BLaER1 treated with 17β-estradiol and CSF1 and Interleukin-3, amounts not matched to agents 10 nM and 100 nM (cell line): ENCODE measurements at regions not wholly inside any gene's neighbourhood (a gene's known extent, or its start where the extent isn't known, plus 50 kb on each side); places are given as distances from the start of the nearest gene placed in this dataset.

Experiments used
- H3K27ac ChIP-seq, 11 experiments: shearing (Covaris generic); formaldehyde crosslinking; 2 replicates each; pipeline ENCODE4 v1.8.1; 2022
- H3K27me3 ChIP-seq, 11 experiments: shearing (Covaris generic); formaldehyde crosslinking; 2 replicates each; pipeline ENCODE4 v1.8.1; 2022
- H3K36me3 ChIP-seq, 11 experiments: shearing (Covaris generic); formaldehyde crosslinking; 2 replicates each; pipeline ENCODE4 v1.8.1; 2022
- H3K4me1 ChIP-seq, 10 experiments: shearing (Covaris generic); formaldehyde crosslinking; 2 replicates each; pipeline ENCODE4 v1.8.1; 2022
- H3K4me2 ChIP-seq, 11 experiments: shearing (Covaris generic); formaldehyde crosslinking; 2 replicates each; pipeline ENCODE4 v1.8.1; 2022
- H3K4me3 ChIP-seq, 10 experiments: shearing (Covaris generic); formaldehyde crosslinking; 2 replicates each; pipeline ENCODE4 v1.8.1; 2022
- H3K9ac ChIP-seq, 11 experiments: shearing (Covaris generic); formaldehyde crosslinking; 2 replicates each; pipeline ENCODE4 v1.8.1; 2022
- H3K9me3 ChIP-seq, 11 experiments: shearing (Covaris generic); formaldehyde crosslinking; replicated peaks in 1 of 11; 2 replicates each; pipeline ENCODE4 v1.8.1; 2022
- H4K20me1 ChIP-seq, 11 experiments: shearing (Covaris generic); formaldehyde crosslinking; 2 replicates each; pipeline ENCODE4 v1.8.1; 2022
- Cebpa-rat ChIP-seq, 11 experiments: shearing (Covaris generic); IDR thresholded peaks; 2 replicates each; pipeline ENCODE4 v1.8.1; 2022

DNA sequence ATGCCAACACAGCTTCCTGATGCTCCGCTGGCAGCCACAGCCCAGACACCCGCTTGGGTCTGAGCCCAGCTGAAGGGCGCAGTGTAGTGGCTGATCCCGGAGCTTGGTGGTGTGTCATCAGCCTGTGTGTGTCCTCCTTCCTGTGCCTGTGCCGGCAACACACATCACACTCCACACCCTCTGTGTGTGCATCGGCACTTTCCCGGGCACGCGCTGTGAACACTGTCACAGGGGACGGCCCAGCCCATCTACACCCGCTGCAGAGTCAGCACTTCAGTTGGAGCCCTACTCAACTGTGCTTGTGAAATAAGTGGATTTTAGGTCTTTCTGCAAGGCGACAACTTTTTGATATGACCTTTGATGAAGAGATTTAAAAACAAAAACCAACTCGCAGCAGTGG lies 189.4 kb downstream of the IRX2 start:
- H3K9me3 ChIP-seq: peaks cover 6 to 40% (median 27%) of the 10 kb centered on the region in 11 experiments; a peak in 21 of 22 replicates

DNA sequence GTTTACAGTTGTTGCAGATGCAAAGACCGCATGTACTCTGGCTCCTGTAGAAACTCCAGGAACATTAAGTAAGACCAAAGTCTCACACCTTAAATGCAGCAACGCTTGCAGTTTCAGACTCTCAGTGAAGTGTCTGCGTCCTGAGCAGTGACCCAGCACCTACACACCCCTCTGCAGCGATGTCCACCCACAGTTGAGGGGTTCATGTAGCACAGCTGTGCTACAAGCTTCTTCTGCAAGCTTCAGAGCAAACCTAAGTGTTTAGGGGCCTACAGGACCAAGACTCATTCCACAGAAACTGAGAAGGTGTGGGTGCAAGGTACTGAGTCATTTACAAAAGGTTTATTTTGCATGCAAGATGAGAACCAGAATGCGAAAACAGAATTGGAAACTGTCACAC lies 191.0 kb downstream of the IRX2 start:
- TF ChIP-seq Cebpa-rat (IDR thresholded peaks at IDR 0.05): no peak
- Histone ChIP-seq H3K4me1 (no peaks in the 10 kb centered on the region), H3K9me3 (peaks cover 6 to 39% (median 27%) of the 10 kb centered on the region in 11 experiments; a peak in 18 of 22 replicates), H3K27me3 (no peaks in the 10 kb centered on the region), H4K20me1 (no peaks in the 10 kb centered on the region), H3K4me3 (no peak overlapping the region), H3K36me3 (no peaks in the 10 kb centered on the region), H3K4me2 (no peak overlapping the region), H3K27ac (no peak overlapping the region), H3K9ac (no peak overlapping the region)

More for the DNA sequence above, 189.4 kb downstream of the IRX2 start:
- Histone ChIP-seq H4K20me1 (no peaks in the 10 kb centered on the region), H3K36me3 (no peaks in the 10 kb centered on the region), H3K27me3 (no peaks in the 10 kb centered on the region), H3K27ac (no peak overlapping the region), H3K4me3 (no peak overlapping the region), H3K9ac (no peak overlapping the region), H3K4me1 (no peaks in the 10 kb centered on the region), H3K4me2 (no peak overlapping the region)
- no peak for TF ChIP-seq Cebpa-rat (IDR thresholded peaks at IDR 0.05)

GRCh38 chr5:2557435-2557834 lies 194.0 kb downstream of the IRX2 start:
- Histone ChIP-seq H3K4me3 (no peak overlapping the region), H4K20me1 (no peaks in the 10 kb centered on the region), H3K27ac (no peak overlapping the region), H3K36me3 (no peaks in the 10 kb centered on the region), H3K27me3 (no peaks in the 10 kb centered on the region), H3K9ac (no peak overlapping the region), H3K9me3 (peaks cover 23 to 39% (median 32%) of the 10 kb centered on the region in 11 experiments), H3K4me1 (no peaks in the 10 kb centered on the region), H3K4me2 (no peak overlapping the region)
- no peak for TF ChIP-seq Cebpa-rat (IDR thresholded peaks at IDR 0.05)

DNA sequence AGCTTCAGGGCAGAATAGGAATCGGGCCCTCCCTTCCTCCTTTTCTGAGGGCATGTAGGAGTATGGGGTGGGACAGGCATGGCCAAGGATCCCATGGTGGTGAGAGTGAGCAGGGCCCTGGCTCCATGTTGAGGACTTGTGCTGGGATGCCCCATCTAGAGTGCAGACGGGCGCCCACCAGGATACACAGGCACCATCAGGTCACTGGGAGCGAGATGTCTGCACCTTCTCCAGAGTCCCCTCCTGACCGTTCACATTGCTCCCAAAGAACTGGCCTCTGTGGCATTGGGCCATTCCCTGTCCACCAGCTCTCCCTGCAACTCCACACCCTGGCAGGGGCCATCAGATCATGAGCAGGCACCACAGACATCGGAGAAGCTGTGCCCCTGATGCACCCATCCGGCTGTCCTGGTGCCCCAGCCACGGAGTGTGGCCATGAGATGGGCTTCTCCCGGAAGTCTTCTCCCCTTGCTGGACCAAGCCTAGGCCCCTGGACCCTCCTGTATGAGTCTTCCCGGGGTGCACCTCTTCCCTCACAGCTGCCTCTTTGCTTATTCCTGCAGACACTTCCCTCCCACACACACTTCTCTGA lies 195.0 kb downstream of the IRX2 start:
- Histone ChIP-seq H4K20me1 (no peaks in the 10 kb centered on the region), H3K27ac (no peak overlapping the region), H3K4me3 (no peak overlapping the region), H3K27me3 (no peaks in the 10 kb centered on the region), H3K9me3 (peaks cover 18 to 33% (median 28%) of the 10 kb centered on the region in 11 experiments), H3K9ac (no peak overlapping the region), H3K4me1 (no peaks in the 10 kb centered on the region), H3K36me3 (no peaks in the 10 kb centered on the region), H3K4me2 (no peak overlapping the region)
- TF ChIP-seq Cebpa-rat (IDR thresholded peaks at IDR 0.05): no peak

- Histone ChIP-seq H3K4me1 (no peaks in the 10 kb centered on the region), H3K9ac (no peak overlapping the region), H4K20me1 (no peaks in the 10 kb centered on the region), H3K27ac (no peak overlapping the region), H3K9me3 (peaks cover 20 to 40% (median 28%) of the 10 kb centered on the region in 11 experiments), H3K4me2 (no peak overlapping the region), H3K36me3 (no peaks in the 10 kb centered on the region), H3K4me3 (no peak overlapping the region), H3K27me3 (no peaks in the 10 kb centered on the region)
- no peak for TF ChIP-seq Cebpa-rat (IDR thresholded peaks at IDR 0.05)
These were observed 197.9 kb downstream of the IRX2 start for GRCh38 chr5:2553611-2554010.

DNA sequence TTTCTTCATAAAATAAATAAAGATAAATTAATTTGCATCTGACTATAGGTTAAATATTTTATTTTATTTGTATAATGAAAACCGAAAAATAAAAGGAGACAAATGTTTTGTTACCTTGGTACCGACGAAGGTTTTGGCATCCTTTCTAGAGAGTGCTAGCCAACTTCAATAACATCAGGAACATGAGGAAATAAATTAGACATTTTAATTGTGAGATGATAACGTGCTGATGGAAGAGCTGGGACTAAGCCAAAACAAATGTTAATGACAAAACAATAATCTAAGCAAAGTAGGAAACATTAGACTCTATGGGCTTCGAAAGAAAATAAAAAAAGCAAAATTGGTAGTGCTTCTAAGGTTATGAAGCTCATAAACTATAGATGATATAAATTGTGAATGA lies 201.0 kb downstream of the IRX2 start:
- H3K4me1 ChIP-seq: peaks cover 0 to 5% (median 0%) of the 10 kb centered on the region in 10 experiments; a peak in 2 of 20 replicates
- H3K27ac ChIP-seq: no peak overlapping the region
- no peak overlapping the region for H3K4me2 ChIP-seq
- H4K20me1 ChIP-seq: no peaks in the 10 kb centered on the region
- no peaks in the 10 kb centered on the region for H3K27me3 ChIP-seq
- no peak overlapping the region for H3K9ac ChIP-seq
- H3K9me3 ChIP-seq: peaks cover 25 to 48% (median 34%) of the 10 kb centered on the region in 11 experiments
- H3K4me3 ChIP-seq: no peak overlapping the region
- TF ChIP-seq Cebpa-rat (IDR thresholded peaks at IDR 0.05): no peak
- no peaks in the 10 kb centered on the region for H3K36me3 ChIP-seq

DNA sequence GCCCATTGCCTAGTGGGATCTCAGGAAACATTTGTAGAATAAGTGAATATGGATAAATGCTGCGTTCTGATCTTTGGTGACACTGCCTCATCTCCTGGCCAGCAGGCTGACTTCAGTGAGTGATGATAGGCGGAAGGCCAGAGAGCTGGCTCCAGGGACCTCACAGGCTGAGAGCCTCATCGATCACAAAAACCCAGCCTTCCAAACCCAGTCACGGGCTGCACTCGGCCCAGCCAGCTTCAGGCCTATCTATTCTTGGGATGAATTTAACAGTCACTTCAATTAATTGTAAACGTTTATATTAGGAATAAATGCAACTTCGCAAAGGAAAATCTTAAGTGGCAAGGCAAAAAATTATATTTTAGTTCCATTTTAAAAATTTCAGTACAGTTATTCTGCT lies 201.6 kb downstream of the IRX2 start:
- no peaks in the 10 kb centered on the region for H3K36me3 ChIP-seq
- no peaks in the 10 kb centered on the region for H3K27me3 ChIP-seq
- H3K27ac ChIP-seq: no peak overlapping the region
- H3K4me1 ChIP-seq: peaks cover 0 to 10% (median 0%) of the 10 kb centered on the region in 10 experiments; a peak in 2 of 20 replicates
- no peak overlapping the region for H3K4me3 ChIP-seq
- peaks cover 22 to 52% (median 37%) of the 10 kb centered on the region in 11 experiments for H3K9me3 ChIP-seq
- TF ChIP-seq Cebpa-rat (IDR thresholded peaks at IDR 0.05): no peak
- no peaks in the 10 kb centered on the region for H4K20me1 ChIP-seq
- H3K4me2 ChIP-seq: no peak overlapping the region
- no peak overlapping the region for H3K9ac ChIP-seq

DNA sequence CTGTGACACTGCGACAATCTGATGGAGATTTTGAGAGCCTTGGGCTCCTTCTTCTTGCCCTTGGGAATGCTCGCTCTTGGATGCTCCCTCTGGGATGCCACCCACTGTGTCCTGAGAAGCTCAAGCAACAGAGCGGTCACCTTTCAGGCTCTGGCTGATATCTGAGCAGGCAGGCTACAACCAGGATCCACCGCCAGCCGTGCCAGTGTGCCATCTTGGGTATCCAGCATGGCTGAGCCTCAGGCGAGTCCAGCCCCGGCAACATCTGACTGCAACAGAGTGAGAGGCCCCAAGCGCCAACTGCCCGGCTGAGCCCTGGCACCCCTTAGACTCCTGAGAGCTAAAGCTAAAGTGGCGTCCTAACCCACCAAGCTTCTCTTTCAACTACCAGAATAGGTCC lies 202.1 kb downstream of the IRX2 start:
- no peak overlapping the region for H3K27ac ChIP-seq
- H3K9me3 ChIP-seq: peaks cover 17 to 52% (median 32%) of the 10 kb centered on the region in 11 experiments
- H3K27me3 ChIP-seq: no peaks in the 10 kb centered on the region
- TF ChIP-seq Cebpa-rat (IDR thresholded peaks at IDR 0.05): no peak
- no peaks in the 10 kb centered on the region for H3K36me3 ChIP-seq
- no peak overlapping the region for H3K4me3 ChIP-seq
- H3K4me1 ChIP-seq: peaks cover 0 to 10% (median 0%) of the 10 kb centered on the region in 10 experiments; a peak in 2 of 20 replicates
- H4K20me1 ChIP-seq: no peaks in the 10 kb centered on the region
- no peak overlapping the region for H3K4me2 ChIP-seq
- no peak overlapping the region for H3K9ac ChIP-seq

DNA sequence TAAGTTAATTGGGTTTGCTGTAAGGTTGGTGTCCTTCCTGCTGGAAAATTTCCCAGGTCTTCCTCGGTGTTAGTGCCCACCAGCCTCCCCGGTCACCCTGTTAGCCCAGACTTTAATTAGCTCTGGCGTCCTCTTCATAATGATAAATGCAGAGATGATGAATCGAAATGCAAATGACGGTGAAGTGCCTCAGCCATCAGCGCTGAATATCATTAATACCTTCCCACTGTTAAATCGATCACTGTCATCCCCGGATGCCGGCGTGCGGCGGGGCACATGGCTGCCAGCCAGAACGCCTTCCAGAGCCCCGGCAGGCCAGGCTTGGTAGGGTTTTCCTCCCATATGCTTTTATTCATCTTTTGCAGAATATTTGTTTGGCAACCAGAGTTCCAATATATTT lies 204.5 kb downstream of the IRX2 start:
- no peaks in the 10 kb centered on the region for H3K27me3 ChIP-seq
- no peak overlapping the region for H3K4me3 ChIP-seq
- no peak for TF ChIP-seq Cebpa-rat (IDR thresholded peaks at IDR 0.05)
- no peak overlapping the region for H3K9ac ChIP-seq
- H3K4me1 ChIP-seq: peaks cover 0 to 19% (median 1%) of the 10 kb centered on the region in 10 experiments; a peak in 7 of 20 replicates
- H3K36me3 ChIP-seq: no peaks in the 10 kb centered on the region
- no peak overlapping the region for H3K4me2 ChIP-seq
- H3K27ac ChIP-seq: no peak overlapping the region
- no peaks in the 10 kb centered on the region for H4K20me1 ChIP-seq
- peaks cover 0 to 33% (median 13%) of the 10 kb centered on the region in 11 experiments; a peak in 13 of 22 replicates for H3K9me3 ChIP-seq

GRCh38 chr5:2544003-2544402 lies 207.5 kb downstream of the IRX2 start:
- H3K9me3 ChIP-seq: peaks cover 0 to 29% (median 13%) of the 10 kb centered on the region in 11 experiments; a peak in 13 of 22 replicates
- H3K4me2 ChIP-seq: no peak overlapping the region
- TF ChIP-seq Cebpa-rat (IDR thresholded peaks at IDR 0.05): no peak
- H3K9ac ChIP-seq: no peak overlapping the region
- no peaks in the 10 kb centered on the region; a peak in 1 of 22 replicates for H3K27me3 ChIP-seq
- no peaks in the 10 kb centered on the region for H3K36me3 ChIP-seq
- peaks cover 4 to 48% (median 25%) of the 10 kb centered on the region in 10 experiments for H3K4me1 ChIP-seq
- H4K20me1 ChIP-seq: no peaks in the 10 kb centered on the region
- H3K4me3 ChIP-seq: no peak overlapping the region
- no peak overlapping the region for H3K27ac ChIP-seq
